KMS-11 (cell line): ENCODE measurements at regions not wholly inside any gene's neighbourhood (a gene's known extent, or its start where the extent isn't known, plus 50 kb on each side); places are given as distances from the start of the nearest gene placed in this dataset.

ENCODE experiments used
- H2AFZ ChIP-seq: fragments of 200-600 bp; sonication (generic); 2 replicates; pipeline ENCODE4 v1.6.1; 2016; ENCODE audit warnings: antibody characterized with exemption, mixed run types, low read depth
- H3K27ac ChIP-seq: fragments of 200-600 bp; sonication (generic); 2 replicates; pipeline ENCODE4 v1.6.1; 2016; ENCODE audit warnings: mild to moderate bottlenecking, mixed run types
- H3K27me3 ChIP-seq: fragments of 200-600 bp; sonication (generic); 2 replicates; pipeline ENCODE4 v1.6.1; 2017; ENCODE audit warnings: mild to moderate bottlenecking, low read depth, mixed run types, moderate library complexity; ENCODE audit not compliant: insufficient read depth
- H3K36me3 ChIP-seq: fragments of 200-600 bp; sonication (generic); 2 replicates; pipeline ENCODE4 v1.6.1; 2017; ENCODE audit warnings: mild to moderate bottlenecking, mixed run types; ENCODE audit not compliant: insufficient read depth
- H3K4me1 ChIP-seq: fragments of 200-600 bp; sonication (generic); 2 replicates; pipeline ENCODE4 v1.6.1; 2016; ENCODE audit warnings: mild to moderate bottlenecking, low read depth, mixed run types; ENCODE audit not compliant: poor library complexity, severe bottlenecking
- H3K4me2 ChIP-seq: fragments of 200-600 bp; sonication (generic); 2 replicates; pipeline ENCODE4 v1.7.0; 2016; ENCODE audit warnings: mild to moderate bottlenecking, mixed run types
- H3K4me3 ChIP-seq: fragments of 200-600 bp; sonication (generic); IDR thresholded peaks from 2 replicates; pipeline ENCODE4 v1.6.1; 2017; ENCODE audit warnings: low read depth, low read length, mixed read lengths; ENCODE audit not compliant: insufficient read depth
- H3K79me2 ChIP-seq: fragments of 200-600 bp; sonication (generic); 2 replicates; pipeline ENCODE4 v1.6.1; 2016; ENCODE audit warnings: low read depth, mixed run types; ENCODE audit not compliant: insufficient read depth
- H3K9ac ChIP-seq: fragments of 200-600 bp; sonication (generic); 2 replicates; pipeline ENCODE4 v1.6.1; 2016; ENCODE audit warnings: mild to moderate bottlenecking, mixed run types
- H4K20me1 ChIP-seq: fragments of 200-600 bp; sonication (generic); 2 replicates; pipeline ENCODE4 v1.6.1; 2016; ENCODE audit warnings: mild to moderate bottlenecking, mixed run types; ENCODE audit not compliant: insufficient read depth
- TF ChIP-seq, protein P1 (sequence below): fragments of 200-600 bp; sonication (generic); conservative IDR thresholded peaks from 2 replicates; pipeline ENCODE4 v1.6.1; 2017; ENCODE audit warnings: low read depth, mild to moderate bottlenecking, antibody characterized with exemption, low read length, moderate library complexity, mixed read lengths

DNA sequence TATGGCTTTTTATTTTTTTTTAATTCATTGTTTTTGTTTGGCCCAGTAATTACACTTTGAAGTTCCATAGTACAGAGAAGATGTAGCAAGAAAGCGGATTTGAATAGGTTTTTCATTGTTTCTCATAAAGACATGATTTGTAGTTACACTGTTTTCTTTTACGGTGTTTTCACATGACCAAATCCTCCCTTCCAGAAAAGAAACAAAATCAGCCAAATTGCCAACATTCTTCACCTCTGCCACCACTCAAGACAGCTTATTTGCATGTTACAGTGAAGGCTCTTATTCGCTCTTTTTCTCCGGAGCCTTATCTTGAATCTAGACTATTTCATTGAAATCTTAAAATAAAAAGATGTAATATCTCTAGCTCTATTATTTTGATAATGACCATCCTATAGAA, 50.9 kb upstream of the KCNH5 start:
- H3K36me3 ChIP-seq: no peaks in the 10 kb centered on the region
- H3K9ac ChIP-seq: no peak overlapping the region
- no peak overlapping the region for H2AFZ ChIP-seq
- no peaks in the 10 kb centered on the region for H4K20me1 ChIP-seq
- H3K79me2 ChIP-seq: no peaks in the 10 kb centered on the region
- no peaks in the 10 kb centered on the region for H3K4me1 ChIP-seq
- H3K27ac ChIP-seq: no peak overlapping the region
- H3K27me3 ChIP-seq: no peaks in the 10 kb centered on the region
- TF ChIP-seq, protein P1, sequence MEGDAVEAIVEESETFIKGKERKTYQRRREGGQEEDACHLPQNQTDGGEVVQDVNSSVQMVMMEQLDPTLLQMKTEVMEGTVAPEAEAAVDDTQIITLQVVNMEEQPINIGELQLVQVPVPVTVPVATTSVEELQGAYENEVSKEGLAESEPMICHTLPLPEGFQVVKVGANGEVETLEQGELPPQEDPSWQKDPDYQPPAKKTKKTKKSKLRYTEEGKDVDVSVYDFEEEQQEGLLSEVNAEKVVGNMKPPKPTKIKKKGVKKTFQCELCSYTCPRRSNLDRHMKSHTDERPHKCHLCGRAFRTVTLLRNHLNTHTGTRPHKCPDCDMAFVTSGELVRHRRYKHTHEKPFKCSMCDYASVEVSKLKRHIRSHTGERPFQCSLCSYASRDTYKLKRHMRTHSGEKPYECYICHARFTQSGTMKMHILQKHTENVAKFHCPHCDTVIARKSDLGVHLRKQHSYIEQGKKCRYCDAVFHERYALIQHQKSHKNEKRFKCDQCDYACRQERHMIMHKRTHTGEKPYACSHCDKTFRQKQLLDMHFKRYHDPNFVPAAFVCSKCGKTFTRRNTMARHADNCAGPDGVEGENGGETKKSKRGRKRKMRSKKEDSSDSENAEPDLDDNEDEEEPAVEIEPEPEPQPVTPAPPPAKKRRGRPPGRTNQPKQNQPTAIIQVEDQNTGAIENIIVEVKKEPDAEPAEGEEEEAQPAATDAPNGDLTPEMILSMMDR: no peak
- no peak overlapping the region for H3K4me2 ChIP-seq
- no peak overlapping the region for H3K4me3 ChIP-seq
